Neutrophil (primary cell): ENCODE measurements at regions not wholly inside any gene's neighbourhood (a gene's known extent, or its start where the extent isn't known, plus 50 kb on each side); places are given as distances from the start of the nearest gene placed in this dataset.

Source experiments
- H3K27ac ChIP-seq: fragments of 200-600 bp; sonication (generic); 2 replicates; pipeline ENCODE4 v1.5.1; 2016; ENCODE audit warnings: mild to moderate bottlenecking, moderate library complexity
- H3K27me3 ChIP-seq: fragments of 200-600 bp; sonication (generic); 2 replicates; pipeline ENCODE4 v1.6.0; 2016; ENCODE audit warnings: mild to moderate bottlenecking
- H3K36me3 ChIP-seq: fragments of 200-600 bp; sonication (generic); 2 replicates; pipeline ENCODE4 v1.5.1; 2017
- H3K4me1 ChIP-seq, 2 experiments: fragments of 200-600 bp in 1 of 2; sonication (generic) in 1 of 2; 1 replicate in 1 of 2; 2 replicates in 1 of 2; pipeline versions ENCODE4 v1.5.1 to v1.6.1; 2013 to 2016; ENCODE audit warnings: low read depth in 1 of 2, low read length in 1 of 2, mild to moderate bottlenecking in 1 of 2, moderate library complexity in 1 of 2; ENCODE audit not compliant: control insufficient read depth in 1 of 2, insufficient read depth in 1 of 2
- H3K4me3 ChIP-seq, 2 experiments: fragments of 200-600 bp in 1 of 2; sonication (generic) in 1 of 2; 1 replicate in 1 of 2; 2 replicates in 1 of 2; pipeline ENCODE4 v1.5.1; 2013 to 2016; ENCODE audit warnings: low read depth in 1 of 2, low read length in 1 of 2, mild to moderate bottlenecking in 1 of 2, moderate library complexity in 1 of 2
- H3K9me3 ChIP-seq: fragments of 200-600 bp; sonication (generic); 2 replicates; pipeline ENCODE4 v1.5.1; 2016
- CTCF ChIP-seq: fragments of 200-600 bp; sonication (generic); IDR thresholded peaks from 2 replicates; pipeline ENCODE4 v1.5.1; 2016; ENCODE audit warnings: antibody characterized with exemption

- H3K4me3 ChIP-seq = no peak overlapping the region
- no peaks in the 10 kb centered on the region for H3K4me1 ChIP-seq
- no peak overlapping the region for H3K27ac ChIP-seq
- no peaks in the 10 kb centered on the region for H3K9me3 ChIP-seq
- TF ChIP-seq CTCF = no peak
- no peaks in the 10 kb centered on the region for H3K36me3 ChIP-seq
- H3K27me3 ChIP-seq = no peaks in the 10 kb centered on the region
Measured at GRCh38 chr13:107681600-107681999, 533.7 kb downstream of the LIG4 start.

GRCh38 chr13:107680115-107680514 lies 535.2 kb downstream of the LIG4 start:
- Histone ChIP-seq H3K9me3 (no peaks in the 10 kb centered on the region), H3K36me3 (no peaks in the 10 kb centered on the region), H3K27me3 (no peaks in the 10 kb centered on the region), H3K4me1 (no peaks in the 10 kb centered on the region), H3K27ac (no peak overlapping the region), H3K4me3 (no peak overlapping the region)
- no peak for TF ChIP-seq CTCF

GRCh38 chr13:107678075-107678689 lies 537.2 kb downstream of the LIG4 start:
- no peaks in the 10 kb centered on the region for H3K27me3 ChIP-seq
- H3K4me1 ChIP-seq = no peaks in the 10 kb centered on the region
- H3K36me3 ChIP-seq = no peaks in the 10 kb centered on the region
- H3K4me3 ChIP-seq = no peak overlapping the region
- H3K9me3 ChIP-seq = no peaks in the 10 kb centered on the region
- TF ChIP-seq CTCF = no peak
- H3K27ac ChIP-seq = no peak overlapping the region

GRCh38 chr13:107675847-107676550 lies 539.3 kb downstream of the LIG4 start:
- H3K27me3 ChIP-seq = no peaks in the 10 kb centered on the region
- H3K4me3 ChIP-seq = no peak overlapping the region
- H3K27ac ChIP-seq = no peak overlapping the region
- no peak for TF ChIP-seq CTCF
- no peaks in the 10 kb centered on the region for H3K4me1 ChIP-seq
- H3K9me3 ChIP-seq = no peaks in the 10 kb centered on the region
- no peaks in the 10 kb centered on the region for H3K36me3 ChIP-seq

DNA sequence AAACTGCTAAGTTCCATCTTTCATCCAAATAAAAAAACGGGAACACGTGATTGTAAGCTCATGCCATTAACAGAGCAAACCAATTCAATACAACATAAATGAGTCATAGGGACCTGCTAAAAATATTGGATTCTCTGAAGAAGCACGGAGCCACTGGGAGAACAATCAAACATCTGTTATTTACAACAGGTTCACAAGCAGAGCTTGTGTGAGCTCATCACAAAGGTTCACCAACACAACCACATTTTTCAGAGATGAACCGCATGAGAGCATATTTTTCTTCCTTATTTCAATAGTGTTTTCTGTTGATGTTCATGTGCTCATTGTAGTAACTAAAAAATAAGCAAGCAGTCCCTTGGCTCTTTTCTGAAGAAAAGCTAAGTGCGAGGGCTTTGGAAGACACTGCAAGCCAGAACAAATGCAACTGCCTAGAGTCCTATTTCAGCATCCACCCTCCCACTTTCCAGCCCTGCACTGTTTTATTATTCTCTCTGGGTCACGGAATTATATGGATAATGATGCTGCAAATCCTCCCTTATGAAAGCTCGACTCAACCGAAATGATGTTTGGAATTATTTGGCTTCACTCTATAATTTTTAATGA lies 545.8 kb downstream of the LIG4 start:
- no peak for TF ChIP-seq CTCF
- H3K36me3 ChIP-seq = no peaks in the 10 kb centered on the region

More for the DNA sequence above, 545.8 kb downstream of the LIG4 start:
- H3K27ac ChIP-seq = no peak overlapping the region
- no peak overlapping the region for H3K4me3 ChIP-seq
- H3K9me3 ChIP-seq = no peaks in the 10 kb centered on the region
- H3K27me3 ChIP-seq = no peaks in the 10 kb centered on the region
- H3K4me1 ChIP-seq = no peaks in the 10 kb centered on the region
